ENCODE measurements at regions not wholly inside any gene's neighbourhood (a gene's known extent, or its start where the extent isn't known, plus 50 kb on each side); places are given as distances from the start of the nearest gene placed in this dataset.

GRCh38 chr9:75461183-75461582 is 372.9 kb downstream of the OSTF1 start:
- no peak overlapping the region for H3K4me3 ChIP-seq (replicated peaks; ENCODE audit: low read depth, low read length)
- no peak for DNase-seq (ENCODE audit: low read depth)
- no peak for TF ChIP-seq CTCF (IDR thresholded peaks at IDR 0.05; ENCODE audit: low read length, missing control alignments)

- no peak for DNase-seq (ENCODE audit: low read depth)
- TF ChIP-seq CTCF (IDR thresholded peaks at IDR 0.05; ENCODE audit: low read length, missing control alignments), result no peak
- no peak overlapping the region for H3K4me3 ChIP-seq (replicated peaks; ENCODE audit: low read depth, low read length)
Observed at GRCh38 chr9:75462866-75463265, 374.6 kb downstream of the OSTF1 start.

DNA sequence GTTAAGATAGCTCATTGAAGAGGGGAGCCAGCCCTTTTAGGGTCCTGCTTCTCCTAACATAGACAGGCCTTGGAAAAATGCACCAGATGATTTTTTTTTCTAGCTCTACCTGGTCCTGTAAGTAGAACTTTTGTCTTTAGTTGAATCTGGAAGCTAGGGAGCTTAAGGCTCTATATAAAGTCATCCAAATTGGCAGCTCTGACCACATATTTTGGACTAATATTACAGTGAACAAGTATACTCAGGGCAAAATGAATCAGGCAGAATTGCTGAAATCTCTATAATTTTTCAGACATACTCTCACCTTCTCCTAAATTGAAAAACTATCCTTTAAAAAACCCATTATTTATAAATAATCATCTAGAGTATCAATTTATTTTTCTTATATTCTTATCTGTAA is 375.6 kb downstream of the OSTF1 start:
- TF ChIP-seq CTCF (IDR thresholded peaks at IDR 0.05; ENCODE audit: low read length, missing control alignments), result no peak
- H3K4me3 ChIP-seq (replicated peaks; ENCODE audit: low read depth, low read length), result no peak overlapping the region
- no peak for DNase-seq (ENCODE audit: low read depth)

DNA sequence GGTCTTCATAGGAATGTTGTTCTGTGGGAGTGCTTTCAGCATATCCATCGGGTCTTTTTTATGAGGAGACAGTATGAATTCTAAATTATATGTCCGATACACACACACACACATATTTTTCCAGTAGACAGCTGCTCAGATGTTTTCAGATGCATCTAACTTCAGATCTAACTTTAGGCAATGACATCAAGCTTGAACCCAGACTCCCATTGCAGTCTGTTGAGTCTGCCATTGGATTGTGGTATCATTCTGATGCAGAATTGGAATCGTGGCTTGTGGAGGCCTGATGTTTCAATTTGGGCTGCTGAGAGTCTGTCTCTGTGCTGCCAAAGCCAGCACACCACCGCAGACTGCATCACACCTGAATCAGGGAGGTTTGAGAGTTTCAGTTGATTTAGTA is 376.4 kb downstream of the OSTF1 start:
- no peak for DNase-seq (ENCODE audit: low read depth)
- no peak overlapping the region for H3K4me3 ChIP-seq (replicated peaks; ENCODE audit: low read depth, low read length)
- no peak for TF ChIP-seq CTCF (IDR thresholded peaks at IDR 0.05; ENCODE audit: low read length, missing control alignments)

- DNase-seq (ENCODE audit: low read depth), result no peak
- H3K4me3 ChIP-seq (replicated peaks; ENCODE audit: low read depth, low read length), result no peak overlapping the region
- no peak for TF ChIP-seq CTCF (IDR thresholded peaks at IDR 0.05; ENCODE audit: low read length, missing control alignments)
Observed at GRCh38 chr9:75467142-75467541, 378.8 kb downstream of the OSTF1 start.

DNA sequence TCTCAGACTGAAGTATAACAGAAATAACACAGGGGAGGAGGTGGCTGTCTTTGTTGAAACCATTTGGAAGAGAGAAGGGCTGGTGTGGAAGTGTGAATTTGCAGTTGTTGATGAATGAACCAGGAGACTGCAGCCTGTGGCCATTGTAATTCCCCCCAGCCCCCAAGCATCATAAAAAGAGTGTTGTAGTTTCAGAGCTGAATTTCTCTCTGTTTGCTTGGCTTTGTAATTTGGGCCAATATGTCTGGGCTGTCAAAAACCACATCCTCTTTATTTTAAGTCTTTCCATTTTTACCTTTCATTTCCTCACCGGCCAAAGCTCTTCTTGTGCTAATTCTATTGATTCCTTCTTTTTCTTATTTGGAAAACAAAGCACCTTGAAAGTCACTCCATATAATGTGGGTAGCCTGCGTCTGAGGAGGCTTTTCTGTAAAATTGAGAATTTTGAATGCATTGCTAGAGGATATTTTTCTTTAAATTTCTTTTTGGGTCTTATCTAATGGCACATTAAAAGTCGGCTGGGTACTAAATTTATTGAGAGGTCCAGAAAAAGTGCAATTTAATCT is 383.3 kb downstream of the OSTF1 start:
- no peak for TF ChIP-seq CTCF (IDR thresholded peaks at IDR 0.05; ENCODE audit: low read length, missing control alignments)
- no peak overlapping the region for H3K4me3 ChIP-seq (replicated peaks; ENCODE audit: low read depth, low read length)
- no peak for DNase-seq (ENCODE audit: low read depth)

- no peak overlapping the region for H3K4me3 ChIP-seq (replicated peaks; ENCODE audit: low read depth, low read length)
- no peak for DNase-seq (ENCODE audit: low read depth)
- TF ChIP-seq CTCF (IDR thresholded peaks at IDR 0.05; ENCODE audit: low read length, missing control alignments), result no peak
Observed at GRCh38 chr9:75482566-75482965, 394.3 kb downstream of the OSTF1 start.
